HG03039 (cell line): ENCODE measurements at regions not wholly inside any gene's neighbourhood (a gene's known extent, or its start where the extent isn't known, plus 50 kb on each side); places are given as distances from the start of the nearest gene placed in this dataset.

Source experiments
- ATAC-seq: cut with Tn5 transposase; IDR thresholded peaks from one replicate; pipeline ENCODE4 v1.9.1; 2021; ENCODE audit warnings: mild to moderate bottlenecking, moderate library complexity; ENCODE audit not compliant: unreplicated experiment

DNA sequence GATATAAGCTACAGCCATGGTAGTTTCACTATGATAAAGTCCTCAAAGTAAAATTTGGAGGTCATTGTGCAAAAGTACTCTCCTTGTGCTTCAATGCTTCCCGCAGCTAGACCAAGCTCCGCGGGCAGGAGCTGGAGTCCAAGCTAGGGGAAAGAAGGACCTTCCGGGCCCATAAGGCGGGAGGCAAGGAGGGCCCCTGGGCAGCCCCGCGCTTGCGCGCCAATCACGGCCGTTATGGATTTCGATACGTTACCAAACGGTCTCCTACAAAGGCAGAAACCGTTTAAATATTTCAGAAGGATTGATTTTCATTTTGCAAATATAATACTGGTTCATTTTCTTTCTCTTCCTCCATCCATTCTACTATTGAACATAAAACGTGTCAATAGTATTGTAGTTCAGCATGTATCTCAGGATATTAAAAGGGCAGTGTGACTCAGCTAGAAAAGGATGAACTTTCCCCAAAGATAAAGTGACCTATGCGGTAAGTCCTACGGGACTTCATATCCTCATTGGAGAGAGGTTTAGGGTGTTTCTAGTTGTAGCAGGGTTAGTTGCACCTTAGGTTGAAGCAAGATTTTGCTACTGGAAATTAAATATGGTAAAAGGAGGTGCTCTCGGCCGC, 128.0 kb downstream of the KIF20B start:
- no peak for ATAC-seq

- no peak for ATAC-seq
These were observed 128.5 kb downstream of the KIF20B start for GRCh38 chr10:89829887-89830269.

GRCh38 chr10:89830624-89831023, 129.2 kb downstream of the KIF20B start:
- ATAC-seq: no peak

DNA sequence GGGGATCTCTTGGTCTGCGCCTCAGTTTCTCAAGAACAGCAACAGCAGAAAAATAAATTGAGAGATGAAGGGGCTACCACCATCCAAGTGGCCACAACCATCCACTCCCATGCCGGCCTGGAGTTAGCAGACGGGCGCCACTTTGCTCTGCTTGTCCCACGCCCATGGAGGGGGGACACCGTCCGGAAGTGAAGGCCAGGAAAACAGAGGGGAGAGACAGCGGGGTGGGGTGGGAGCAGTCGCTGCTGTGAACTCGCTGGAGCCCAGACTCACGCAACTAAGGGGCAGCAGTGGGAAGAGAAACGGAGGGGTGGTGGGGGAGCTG, 135.4 kb downstream of the KIF20B start:
- no peak for ATAC-seq

GRCh38 chr10:89837165-89838043, 136.0 kb downstream of the KIF20B start:
- ATAC-seq: peak; percentile 51

- ATAC-seq: no peak
These were observed 136.7 kb downstream of the KIF20B start for GRCh38 chr10:89838044-89838615.

DNA sequence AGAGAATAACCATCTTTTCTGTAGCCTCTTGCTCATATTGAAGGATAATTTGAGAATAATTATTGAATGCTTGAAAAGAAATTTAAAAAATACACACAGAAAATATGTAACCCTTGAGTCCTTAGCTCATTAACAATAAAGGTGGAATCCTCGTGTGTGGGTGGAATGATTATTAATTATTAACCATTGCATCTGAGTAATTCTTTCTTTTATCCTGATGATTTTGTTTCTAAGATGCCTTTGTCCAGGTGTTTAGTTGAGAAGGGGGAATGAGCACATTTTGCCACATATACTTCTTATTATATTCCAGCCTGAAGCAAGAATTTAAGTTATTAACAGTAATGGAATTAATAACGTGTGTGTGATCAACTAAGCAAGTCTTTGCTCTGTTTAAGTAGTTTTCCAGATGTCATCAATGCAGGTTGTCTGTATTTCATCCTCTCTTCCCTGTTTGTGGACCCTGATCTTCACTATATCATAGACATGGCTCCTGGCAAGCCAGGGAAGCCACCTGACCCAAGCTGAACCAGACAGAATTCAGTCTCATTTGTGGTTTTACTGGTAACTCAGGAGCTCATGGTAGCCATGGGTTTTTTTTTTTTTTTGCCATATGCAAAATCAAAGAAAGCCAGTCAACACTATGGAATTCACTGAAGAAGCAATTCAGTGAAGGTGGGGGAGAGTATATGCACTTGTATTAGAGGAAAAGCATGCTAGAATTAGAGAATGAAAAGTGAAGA, 144.3 kb downstream of the KIF20B start:
- ATAC-seq: no peak

GRCh38 chr10:89846281-89846630, 144.9 kb downstream of the KIF20B start:
- no peak for ATAC-seq

DNA sequence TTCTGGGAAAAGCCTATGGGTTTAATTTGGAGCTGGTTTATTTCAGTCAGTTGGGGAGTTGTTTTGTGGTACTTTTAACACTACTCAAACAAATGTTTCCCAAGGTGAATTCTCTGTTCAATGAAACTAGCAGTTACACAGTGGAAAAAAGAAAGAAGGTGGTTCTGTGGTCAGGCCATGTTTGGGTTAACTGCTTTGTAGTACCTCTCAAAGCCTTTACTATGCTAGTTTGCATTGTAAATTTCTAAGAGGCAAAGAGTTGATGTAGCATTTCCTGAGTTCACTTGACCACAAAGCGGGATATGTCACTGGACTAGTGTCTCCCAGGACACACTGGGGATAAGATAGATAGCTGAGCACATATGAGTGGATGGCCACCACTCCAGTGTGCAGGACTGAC, 145.4 kb downstream of the KIF20B start:
- ATAC-seq: no peak

DNA sequence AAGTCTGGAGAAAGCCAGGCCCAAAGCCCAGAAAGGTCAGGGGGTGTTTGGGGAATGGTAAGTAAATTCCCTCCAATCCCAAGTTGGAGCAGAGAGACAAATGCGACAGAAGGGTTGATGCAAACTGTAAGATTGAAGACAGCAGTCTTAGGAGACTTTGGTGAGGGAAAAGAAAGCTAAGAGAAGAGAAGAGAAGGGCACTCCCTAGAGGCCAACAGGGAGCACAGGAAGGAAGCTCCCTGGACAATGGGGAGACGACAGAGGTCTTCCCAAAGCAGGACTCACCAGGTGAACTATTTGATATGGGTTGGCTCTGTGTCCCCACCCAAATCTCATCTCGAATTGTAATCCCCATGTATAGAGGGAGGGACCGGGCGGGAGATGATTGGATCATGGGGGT, 151.5 kb downstream of the KIF20B start:
- ATAC-seq: no peak

GRCh38 chr10:89853781-89854191, 152.4 kb downstream of the KIF20B start:
- no peak for ATAC-seq

DNA sequence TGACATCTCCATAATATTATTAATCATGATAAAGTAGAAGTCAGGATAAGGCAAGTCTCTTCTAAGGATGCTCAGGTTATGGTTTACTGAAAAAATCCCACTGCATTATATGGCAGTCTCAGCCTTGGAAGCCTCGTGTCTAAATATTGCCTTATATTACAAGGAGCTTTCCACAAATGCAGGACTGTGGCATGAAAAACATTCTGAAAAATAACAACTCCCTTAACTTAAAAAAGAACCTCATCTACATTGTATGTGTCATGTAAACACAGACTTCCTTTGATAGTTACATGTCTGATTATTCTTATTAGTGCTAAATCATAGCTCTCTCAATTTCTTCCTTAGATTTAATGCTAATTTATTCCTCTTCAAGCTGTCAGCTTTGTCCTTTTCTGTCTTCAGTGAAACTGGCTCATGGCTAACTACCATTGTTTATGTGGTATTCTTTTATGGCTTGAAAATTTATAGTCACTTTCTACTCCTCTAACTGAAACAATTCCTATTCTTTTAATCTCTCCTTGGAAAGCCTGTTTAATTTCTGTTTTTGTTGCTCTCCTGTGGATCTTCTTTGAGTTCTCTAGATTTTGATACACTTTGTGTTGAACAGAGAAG, 156.1 kb downstream of the KIF20B start:
- ATAC-seq: no peak

GRCh38 chr10:89861199-89861573, 159.8 kb downstream of the KIF20B start:
- no peak for ATAC-seq

DNA sequence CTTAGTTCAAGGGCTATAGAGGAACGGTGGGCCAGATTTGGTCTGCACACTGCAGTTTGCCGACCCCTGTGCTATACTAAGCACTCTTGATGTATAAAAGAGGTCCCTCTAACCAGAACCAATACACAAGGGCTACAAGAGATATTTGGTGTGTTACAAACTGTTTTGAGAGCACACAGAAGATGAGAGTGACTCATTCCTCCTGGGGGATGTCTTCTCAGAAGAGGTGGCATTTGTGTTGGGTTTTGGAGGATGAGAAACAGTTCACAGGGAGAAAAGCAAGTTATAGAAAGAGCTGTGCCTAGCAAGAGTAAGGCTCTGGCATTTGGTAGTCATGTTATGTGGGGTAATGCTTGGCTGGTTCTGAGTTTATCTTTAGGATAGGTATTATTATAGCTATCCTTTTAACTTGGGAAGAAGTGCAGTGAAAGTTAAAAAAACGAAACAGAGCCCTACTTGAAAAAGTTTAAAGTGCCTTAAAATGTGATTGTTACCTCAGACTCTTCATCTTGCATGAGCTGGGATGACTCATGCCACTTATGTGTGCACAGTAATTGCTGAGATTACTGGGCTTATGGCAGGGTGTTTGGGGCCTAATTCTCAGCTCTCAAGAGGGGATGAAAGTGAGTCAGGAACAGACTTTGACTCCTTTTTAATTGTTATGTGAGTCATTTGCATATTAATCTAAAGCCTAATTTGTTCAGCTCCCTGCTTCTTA, 160.4 kb downstream of the KIF20B start:
- peak; percentile 50 for ATAC-seq

DNA sequence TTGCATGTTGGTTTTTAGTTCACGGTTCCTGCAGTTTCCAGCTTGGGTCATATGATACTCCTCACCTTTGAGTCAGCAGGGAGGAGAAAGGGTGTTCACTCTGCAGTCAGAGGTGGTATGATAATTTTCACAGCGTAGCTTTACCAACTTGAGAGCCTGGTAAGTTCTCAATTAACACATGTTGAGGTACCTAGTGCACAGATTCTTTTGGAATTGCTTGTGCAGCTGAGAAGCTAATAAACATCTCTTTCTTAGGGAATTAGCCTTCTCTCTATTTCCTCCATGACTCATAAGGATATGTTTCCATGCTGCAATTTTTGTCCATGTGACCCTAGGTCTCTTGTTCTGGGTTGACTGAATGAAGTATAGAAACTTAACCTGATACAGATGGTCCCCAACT, 166.6 kb downstream of the KIF20B start:
- ATAC-seq: no peak

DNA sequence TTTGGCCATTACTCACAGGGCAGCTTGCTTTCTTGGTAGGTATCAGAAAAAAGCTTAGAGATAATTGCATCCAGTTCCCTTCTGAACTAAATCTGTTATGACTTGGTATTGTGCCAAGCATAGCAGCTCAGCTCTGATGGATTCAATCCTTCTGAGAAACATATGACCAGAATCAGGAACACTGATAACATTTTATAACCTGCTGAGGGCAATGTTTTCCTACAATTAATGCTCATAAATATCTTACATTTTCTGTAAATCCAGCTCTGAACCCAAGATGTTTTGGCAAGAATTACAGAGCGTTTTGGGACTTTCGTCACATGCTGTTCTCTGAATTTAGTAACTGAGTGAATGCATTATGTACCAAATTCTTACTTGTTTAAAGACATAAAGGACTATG, 167.8 kb downstream of the KIF20B start:
- ATAC-seq: no peak

DNA sequence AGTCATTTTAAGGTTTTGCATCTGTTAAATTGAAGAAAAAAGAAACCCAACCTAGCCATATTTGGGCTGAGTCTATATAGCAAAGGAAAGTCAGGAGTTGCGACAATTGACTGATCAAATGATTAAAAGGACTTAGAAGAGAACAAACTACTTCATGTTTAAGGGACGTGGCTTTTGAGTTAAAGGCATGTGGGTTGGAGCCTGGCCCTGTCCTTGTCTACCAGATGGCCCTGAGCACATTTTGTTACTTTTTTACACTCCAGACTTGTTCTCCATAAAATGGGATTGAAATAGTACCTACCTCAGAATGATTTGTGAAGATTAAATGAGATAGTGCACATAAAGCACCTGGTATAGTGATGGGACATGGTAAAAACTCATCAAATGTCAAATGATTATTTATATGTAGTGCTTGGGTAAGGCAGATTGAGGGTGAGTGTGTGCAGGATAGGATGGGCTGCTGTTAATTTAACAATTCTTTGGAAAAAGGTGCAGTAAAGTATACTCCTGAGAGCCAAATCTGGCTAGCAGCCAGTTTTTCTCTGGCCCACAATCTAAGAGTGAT, 168.3 kb downstream of the KIF20B start:
- ATAC-seq: no peak

GRCh38 chr10:89870936-89871335, 169.5 kb downstream of the KIF20B start:
- no peak for ATAC-seq

- no peak for ATAC-seq
These were observed 171.7 kb downstream of the KIF20B start for GRCh38 chr10:89873055-89873454.

GRCh38 chr10:89875557-89875956, 174.2 kb downstream of the KIF20B start:
- ATAC-seq: no peak
